ENCODE measurements at regions not wholly inside any gene's neighbourhood (a gene's known extent, or its start where the extent isn't known, plus 50 kb on each side); places are given as distances from the start of the nearest gene placed in this dataset.

- TF ChIP-seq CTCF (conservative IDR thresholded peaks at IDR 0.05; ENCODE audit: control insufficient read depth, insufficient read depth, low read depth, low read length), result no peak
- no peak for DNase-seq (ENCODE audit: low read depth)
Observed at GRCh38 chr7:131232768-131233167, 94.9 kb upstream of the MKLN1 start.

GRCh38 chr7:131233193-131233592, 94.5 kb upstream of the MKLN1 start:
- DNase-seq (ENCODE audit: low read depth), result no peak
- no peak for TF ChIP-seq CTCF (conservative IDR thresholded peaks at IDR 0.05; ENCODE audit: control insufficient read depth, insufficient read depth, low read depth, low read length)
- no peak overlapping the region for H3K4me3 ChIP-seq (ENCODE audit: control insufficient read depth, low read depth, low read length)

More at GRCh38 chr7:131232768-131233167, 94.9 kb upstream of the MKLN1 start:
- no peak overlapping the region for H3K4me3 ChIP-seq (ENCODE audit: control insufficient read depth, low read depth, low read length)

- no peak for DNase-seq (ENCODE audit: low read depth)
- H3K4me3 ChIP-seq (ENCODE audit: control insufficient read depth, low read depth, low read length), result no peak overlapping the region
- TF ChIP-seq CTCF (conservative IDR thresholded peaks at IDR 0.05; ENCODE audit: control insufficient read depth, insufficient read depth, low read depth, low read length), result no peak
Observed at GRCh38 chr7:131234719-131235488, 92.8 kb upstream of the MKLN1 start.

GRCh38 chr7:131235489-131236317, 92.0 kb upstream of the MKLN1 start:
- TF ChIP-seq CTCF (conservative IDR thresholded peaks at IDR 0.05; ENCODE audit: control insufficient read depth, insufficient read depth, low read depth, low read length), result no peak
- peak; percentile 99 for DNase-seq (ENCODE audit: low read depth)
- no peak overlapping the region for H3K4me3 ChIP-seq (ENCODE audit: control insufficient read depth, low read depth, low read length)

GRCh38 chr7:131236318-131236672, 91.4 kb upstream of the MKLN1 start:
- TF ChIP-seq CTCF (conservative IDR thresholded peaks at IDR 0.05; ENCODE audit: control insufficient read depth, insufficient read depth, low read depth, low read length), result no peak
- no peak for DNase-seq (ENCODE audit: low read depth)
- H3K4me3 ChIP-seq (ENCODE audit: control insufficient read depth, low read depth, low read length), result no peak overlapping the region

- DNase-seq (ENCODE audit: low read depth), result peak; percentile 90
- TF ChIP-seq CTCF (conservative IDR thresholded peaks at IDR 0.05; ENCODE audit: control insufficient read depth, insufficient read depth, low read depth, low read length), result no peak
- no peak overlapping the region for H3K4me3 ChIP-seq (ENCODE audit: control insufficient read depth, low read depth, low read length)
Observed at GRCh38 chr7:131238347-131238931, 89.2 kb upstream of the MKLN1 start.

Data from fibroblast of mammary gland (primary cell).